Vagina (tissue), 2 donors: ENCODE measurements at regions not wholly inside any gene's neighbourhood (a gene's known extent, or its start where the extent isn't known, plus 50 kb on each side); places are given as distances from the start of the nearest gene placed in this dataset.

Experiments used
- DNase-seq, 2 donors: peaks; one replicate each; pipeline ENCODE4 v3.0.0-alpha.2; 2017; ENCODE audit errors: extremely low spot score in 2 of 2
- H3K27ac ChIP-seq: fragments of 200-600 bp; sonication (generic); one replicate; pipeline ENCODE4 v1.5.1; 2019
- H3K27me3 ChIP-seq: fragments of 200-600 bp; sonication (generic); one replicate; pipeline ENCODE4 v1.5.1; 2019
- H3K36me3 ChIP-seq, 2 donors: fragments of 200-600 bp; sonication (generic); one replicate each; pipeline ENCODE4 v1.5.1; 2017 to 2019
- H3K4me1 ChIP-seq: fragments of 200-600 bp; sonication (generic); one replicate; pipeline ENCODE4 v1.5.1; 2019
- H3K4me3 ChIP-seq, 2 donors: fragments of 200-600 bp; sonication (generic); 1 replicate in 1 of 2; 2 replicates in 1 of 2; pipeline ENCODE4 v1.5.1; 2016 to 2019
- H3K9me3 ChIP-seq: fragments of 200-600 bp; sonication (generic); one replicate; pipeline ENCODE4 v1.5.1; 2019
- CTCF ChIP-seq, 3 experiments: fragments of 450-650 bp in 2 of 3; fragments of 200-600 bp in 1 of 3; sonication (generic) in 1 of 3; IDR thresholded peaks; one replicate each; pipeline ENCODE4 v1.5.1; 2017 to 2019; ENCODE audit warnings: antibody characterized with exemption in 3 of 3, mild to moderate bottlenecking in 2 of 3, moderate library complexity in 2 of 3
- POLR2A ChIP-seq, 2 donors: fragments of 450-650 bp; IDR thresholded peaks; one replicate each; pipeline ENCODE4 v1.6.1; 2017; ENCODE audit warnings: antibody characterized with exemption in 2 of 2, mild to moderate bottlenecking in 2 of 2, moderate library complexity in 2 of 2
- POLR2AphosphoS5 ChIP-seq, 2 donors: sonication (generic); formaldehyde crosslinking; IDR thresholded peaks; one replicate each; pipeline ENCODE4 v1.9.0; 2017; ENCODE audit warnings: antibody characterized with exemption in 2 of 2, mild to moderate bottlenecking in 2 of 2, low read depth in 1 of 2; ENCODE audit not compliant: insufficient read depth in 1 of 2
- intact Hi-C: fragments of 100-400 bp; cut with DNase I; formaldehyde crosslinking; loops from one replicate; pipeline ENCODE4 v1.15.1; 2023

- no peak overlapping the region for H3K4me3 ChIP-seq
- H3K9me3 ChIP-seq: no peaks in the 10 kb centered on the region
- intact Hi-C loops: no loop called here
- H3K4me1 ChIP-seq: no peaks in the 10 kb centered on the region
- H3K36me3 ChIP-seq: no peaks in the 10 kb centered on the region
- TF ChIP-seq CTCF (IDR thresholded peaks at IDR 0.05) (no peak), POLR2AphosphoS5 (IDR thresholded peaks at IDR 0.05; ENCODE audit: insufficient read depth in 1 of 2, low read depth in 1 of 2) (no peak), POLR2A (IDR thresholded peaks at IDR 0.05) (no peak)
- H3K27me3 ChIP-seq: no peaks in the 10 kb centered on the region
- no peak for DNase-seq
- H3K27ac ChIP-seq: no peak overlapping the region
These were observed 104.3 kb upstream of the TTC29 start for GRCh38 chr4:147049946-147050345.

GRCh38 chr4:147050356-147050765, 104.7 kb upstream of the TTC29 start:
- H3K36me3 ChIP-seq: no peaks in the 10 kb centered on the region
- H3K4me1 ChIP-seq: no peaks in the 10 kb centered on the region
- intact Hi-C loops: no loop called here
- H3K27me3 ChIP-seq: no peaks in the 10 kb centered on the region
- no peak overlapping the region for H3K27ac ChIP-seq
- H3K9me3 ChIP-seq: no peaks in the 10 kb centered on the region
- H3K4me3 ChIP-seq: no peak overlapping the region
- TF ChIP-seq CTCF (IDR thresholded peaks at IDR 0.05): no peak
- TF ChIP-seq POLR2AphosphoS5 (IDR thresholded peaks at IDR 0.05; ENCODE audit: insufficient read depth in 1 of 2, low read depth in 1 of 2): no peak
- TF ChIP-seq POLR2A (IDR thresholded peaks at IDR 0.05): no peak
- no peak for DNase-seq

- no peak overlapping the region for H3K27ac ChIP-seq
- DNase-seq: no peak
- no peak overlapping the region for H3K4me3 ChIP-seq
- no peaks in the 10 kb centered on the region for H3K27me3 ChIP-seq
- intact Hi-C loops: no loop called here
- TF ChIP-seq POLR2A (IDR thresholded peaks at IDR 0.05) (no peak), CTCF (IDR thresholded peaks at IDR 0.05) (no peak), POLR2AphosphoS5 (IDR thresholded peaks at IDR 0.05; ENCODE audit: insufficient read depth in 1 of 2, low read depth in 1 of 2) (no peak)
- no peaks in the 10 kb centered on the region for H3K4me1 ChIP-seq
- H3K36me3 ChIP-seq: no peaks in the 10 kb centered on the region
- H3K9me3 ChIP-seq: no peaks in the 10 kb centered on the region
These were observed 106.7 kb upstream of the TTC29 start for GRCh38 chr4:147052361-147052760.

- DNase-seq: no peak
- Histone ChIP-seq H3K9me3 (no peaks in the 10 kb centered on the region), H3K4me1 (peaks cover 6% of the 10 kb centered on the region), H3K36me3 (no peaks in the 10 kb centered on the region), H3K4me3 (no peak overlapping the region), H3K27ac (no peak overlapping the region), H3K27me3 (no peaks in the 10 kb centered on the region)
- TF ChIP-seq POLR2A (IDR thresholded peaks at IDR 0.05): no peak
- no peak for TF ChIP-seq POLR2AphosphoS5 (IDR thresholded peaks at IDR 0.05; ENCODE audit: insufficient read depth in 1 of 2, low read depth in 1 of 2)
- TF ChIP-seq CTCF (IDR thresholded peaks at IDR 0.05): no peak
- intact Hi-C loops: no loop called here
These were observed 108.7 kb upstream of the TTC29 start for GRCh38 chr4:147054228-147054872.

- DNase-seq: no peak
- Histone ChIP-seq H3K36me3 (no peaks in the 10 kb centered on the region), H3K4me1 (peaks cover 18% of the 10 kb centered on the region), H3K9me3 (no peaks in the 10 kb centered on the region), H3K4me3 (peak overlapping the region; percentile 23 to 44), H3K27me3 (no peaks in the 10 kb centered on the region), H3K27ac (peak overlapping the region; percentile 27)
- TF ChIP-seq CTCF (IDR thresholded peaks at IDR 0.05) (no peak), POLR2A (IDR thresholded peaks at IDR 0.05) (no peak), POLR2AphosphoS5 (IDR thresholded peaks at IDR 0.05; ENCODE audit: insufficient read depth in 1 of 2, low read depth in 1 of 2) (no peak)
- intact Hi-C loops: no loop called here
These were observed 111.4 kb upstream of the TTC29 start for GRCh38 chr4:147056940-147057610.
